Nephron (organoid): ENCODE measurements at regions not wholly inside any gene's neighbourhood (a gene's known extent, or its start where the extent isn't known, plus 50 kb on each side); places are given as distances from the start of the nearest gene placed in this dataset.
"Not testable (repeated sequence)": the region's sequence is repeated elsewhere in the genome, so short reads cannot be mapped to it uniquely, and the experiment has no call there.

Source experiments
- H3K27ac Mint-ChIP-seq, 3 experiments: 2 replicates each; pipeline ENCODE4 v1.8.0; 2020; ENCODE audit warnings: mixed read lengths in 3 of 3, mild to moderate bottlenecking in 2 of 3, moderate library complexity in 1 of 3
- H3K27me3 Mint-ChIP-seq: 2 replicates; pipeline ENCODE4 v1.8.0; 2021; ENCODE audit warnings: low read depth, mild to moderate bottlenecking, moderate library complexity, mixed read lengths
- H3K36me3 Mint-ChIP-seq: 2 replicates; pipeline ENCODE4 v1.8.0; 2020; ENCODE audit warnings: low read depth, mixed read lengths
- H3K4me1 Mint-ChIP-seq: 2 replicates; pipeline ENCODE4 v1.8.0; 2020; ENCODE audit warnings: mixed read lengths
- H3K4me3 Mint-ChIP-seq, 3 experiments: 2 replicates each; pipeline ENCODE4 v1.8.0; 2020; ENCODE audit warnings: mild to moderate bottlenecking in 3 of 3, mixed read lengths in 3 of 3, moderate library complexity in 2 of 3
- H3K9me3 Mint-ChIP-seq: 2 replicates; pipeline ENCODE4 v1.8.0; 2020; ENCODE audit warnings: mixed read lengths
- TF ChIP-seq, protein P1 (sequence below), 3 experiments: fragments of 200-600 bp; sonication (generic); IDR thresholded peaks; one replicate each; pipeline ENCODE4 v1.5.0; 2021; ENCODE audit warnings: antibody characterized with exemption in 3 of 3; ENCODE audit not compliant: unreplicated experiment in 3 of 3

DNA sequence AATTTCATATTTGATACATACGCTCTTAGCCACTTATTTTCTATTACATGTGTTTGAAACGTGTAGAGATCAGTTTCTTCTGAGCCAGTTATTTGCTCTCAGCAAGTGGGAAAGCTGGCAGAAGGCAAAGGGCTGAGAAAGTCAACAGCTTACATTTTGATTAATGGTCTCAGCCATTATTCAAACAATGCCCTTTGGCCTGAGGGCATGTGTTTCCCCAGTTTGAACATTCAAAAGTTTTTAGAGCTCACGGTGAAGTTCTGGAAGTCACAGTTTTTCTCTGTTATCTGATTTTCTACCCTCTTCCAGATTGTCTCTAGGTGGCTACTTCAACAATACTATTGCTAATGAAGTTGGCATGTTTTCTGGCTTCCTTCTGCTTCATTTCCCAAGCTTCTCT is 591.8 kb upstream of the CPEB2 start:
- TF ChIP-seq, protein P1, sequence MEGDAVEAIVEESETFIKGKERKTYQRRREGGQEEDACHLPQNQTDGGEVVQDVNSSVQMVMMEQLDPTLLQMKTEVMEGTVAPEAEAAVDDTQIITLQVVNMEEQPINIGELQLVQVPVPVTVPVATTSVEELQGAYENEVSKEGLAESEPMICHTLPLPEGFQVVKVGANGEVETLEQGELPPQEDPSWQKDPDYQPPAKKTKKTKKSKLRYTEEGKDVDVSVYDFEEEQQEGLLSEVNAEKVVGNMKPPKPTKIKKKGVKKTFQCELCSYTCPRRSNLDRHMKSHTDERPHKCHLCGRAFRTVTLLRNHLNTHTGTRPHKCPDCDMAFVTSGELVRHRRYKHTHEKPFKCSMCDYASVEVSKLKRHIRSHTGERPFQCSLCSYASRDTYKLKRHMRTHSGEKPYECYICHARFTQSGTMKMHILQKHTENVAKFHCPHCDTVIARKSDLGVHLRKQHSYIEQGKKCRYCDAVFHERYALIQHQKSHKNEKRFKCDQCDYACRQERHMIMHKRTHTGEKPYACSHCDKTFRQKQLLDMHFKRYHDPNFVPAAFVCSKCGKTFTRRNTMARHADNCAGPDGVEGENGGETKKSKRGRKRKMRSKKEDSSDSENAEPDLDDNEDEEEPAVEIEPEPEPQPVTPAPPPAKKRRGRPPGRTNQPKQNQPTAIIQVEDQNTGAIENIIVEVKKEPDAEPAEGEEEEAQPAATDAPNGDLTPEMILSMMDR (IDR thresholded peaks at IDR 0.05; ENCODE audit: unreplicated experiment in 3 of 3): no peak
- Mint-ChIP-seq H3K4me1 (no peaks in the 10 kb centered on the region), H3K27ac (no peak overlapping the region), H3K9me3 (no peaks in the 10 kb centered on the region), H3K36me3 (no peaks in the 10 kb centered on the region), H3K27me3 (no peaks in the 10 kb centered on the region), H3K4me3 (no peak overlapping the region)

DNA sequence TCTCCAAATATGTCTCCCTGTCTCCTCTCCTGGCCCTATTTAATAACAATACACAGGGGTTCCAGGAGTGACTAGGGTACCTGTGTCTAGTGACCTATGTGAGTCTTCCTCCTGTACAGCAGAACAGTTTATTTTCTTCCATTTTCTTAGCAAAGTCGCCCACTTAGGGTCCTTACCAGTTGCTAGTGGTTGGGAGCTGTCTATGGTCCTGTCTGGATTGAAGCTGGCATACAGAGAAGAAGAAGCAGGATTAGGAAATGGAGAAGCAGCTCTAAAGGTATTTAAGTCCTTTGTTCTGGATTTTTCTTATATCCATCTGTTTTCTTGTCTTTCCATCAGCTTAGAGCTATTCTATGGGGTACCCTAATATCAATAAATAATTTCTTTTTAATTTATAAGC is 587.1 kb upstream of the CPEB2 start:
- Mint-ChIP-seq H3K36me3 (no peaks in the 10 kb centered on the region), H3K4me3 (no peak overlapping the region), H3K27ac (no peak overlapping the region), H3K4me1 (no peaks in the 10 kb centered on the region), H3K9me3 (no peaks in the 10 kb centered on the region), H3K27me3 (no peaks in the 10 kb centered on the region)
- TF ChIP-seq, protein P1 (IDR thresholded peaks at IDR 0.05; ENCODE audit: unreplicated experiment in 3 of 3): no peak

DNA sequence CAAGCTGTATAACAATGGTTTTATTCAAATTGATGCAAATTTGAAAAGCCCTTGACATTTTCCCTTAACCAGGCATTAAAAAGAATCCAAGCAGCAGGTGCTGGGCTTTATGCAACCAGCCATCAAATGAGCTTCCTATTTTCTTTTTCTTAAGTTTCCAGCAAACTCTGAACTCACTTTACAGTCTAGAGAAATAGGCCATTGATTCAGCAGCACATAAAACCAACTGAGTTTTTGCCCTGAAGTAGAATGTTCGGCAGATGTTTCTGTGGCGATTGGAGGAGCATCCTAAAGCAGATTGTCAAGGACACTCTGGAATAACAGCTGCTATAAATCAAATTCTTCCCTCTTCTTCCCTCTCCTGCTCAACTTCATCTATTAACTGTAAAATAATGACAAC is 582.8 kb upstream of the CPEB2 start:
- TF ChIP-seq, protein P1 (IDR thresholded peaks at IDR 0.05; ENCODE audit: unreplicated experiment in 3 of 3): no peak
- no peaks in the 10 kb centered on the region for H3K27me3 Mint-ChIP-seq
- no peaks in the 10 kb centered on the region for H3K4me1 Mint-ChIP-seq
- H3K9me3 Mint-ChIP-seq: peaks cover 12% of the 10 kb centered on the region
- H3K4me3 Mint-ChIP-seq: no peak overlapping the region
- H3K27ac Mint-ChIP-seq: no peak overlapping the region
- no peaks in the 10 kb centered on the region for H3K36me3 Mint-ChIP-seq

DNA sequence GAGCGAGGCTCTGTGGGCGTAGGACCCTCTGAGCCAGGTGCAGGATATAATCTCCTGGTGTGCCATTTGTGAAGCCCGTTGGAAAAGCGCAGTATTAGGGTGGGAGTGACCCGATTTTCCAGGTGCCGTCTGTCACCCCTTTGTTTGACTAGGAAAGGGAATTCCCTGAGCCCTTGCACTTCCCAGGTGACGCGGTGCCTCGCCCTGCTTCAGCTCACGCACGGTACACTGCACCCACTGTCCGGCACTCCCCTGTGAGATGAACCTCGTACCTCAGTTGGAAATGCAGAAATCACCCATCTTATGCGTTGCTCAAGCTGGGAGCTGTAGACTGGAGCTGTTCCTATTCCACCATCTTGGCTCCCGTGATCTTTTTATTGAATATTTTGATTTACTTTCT is 576.0 kb upstream of the CPEB2 start:
- H3K4me1 Mint-ChIP-seq, H3K27ac Mint-ChIP-seq, H3K27me3 Mint-ChIP-seq, H3K4me3 Mint-ChIP-seq, H3K36me3 Mint-ChIP-seq: not testable (repeated sequence)
- H3K9me3 Mint-ChIP-seq: peaks cover 24% of the 10 kb centered on the region

DNA sequence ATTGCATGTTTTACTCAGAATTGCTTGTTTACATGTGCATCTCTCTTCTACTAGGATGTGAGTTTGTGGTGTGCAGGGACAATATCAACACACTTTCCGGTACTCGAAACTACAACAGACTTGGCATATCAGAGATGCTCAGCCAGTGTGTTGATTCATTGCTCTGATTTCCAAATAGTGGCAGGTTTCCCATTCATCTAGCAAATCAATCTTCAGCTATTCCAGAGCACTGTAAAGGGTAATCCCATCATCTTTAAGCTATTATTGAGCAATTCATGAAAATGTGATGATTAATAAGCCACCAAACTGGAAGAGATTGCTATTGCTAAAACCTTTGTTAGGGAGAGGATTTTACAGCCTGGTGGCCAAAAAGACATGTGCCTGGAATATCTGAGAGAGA is 574.2 kb upstream of the CPEB2 start:
- TF ChIP-seq, protein P1 (IDR thresholded peaks at IDR 0.05; ENCODE audit: unreplicated experiment in 3 of 3): no peak

DNA sequence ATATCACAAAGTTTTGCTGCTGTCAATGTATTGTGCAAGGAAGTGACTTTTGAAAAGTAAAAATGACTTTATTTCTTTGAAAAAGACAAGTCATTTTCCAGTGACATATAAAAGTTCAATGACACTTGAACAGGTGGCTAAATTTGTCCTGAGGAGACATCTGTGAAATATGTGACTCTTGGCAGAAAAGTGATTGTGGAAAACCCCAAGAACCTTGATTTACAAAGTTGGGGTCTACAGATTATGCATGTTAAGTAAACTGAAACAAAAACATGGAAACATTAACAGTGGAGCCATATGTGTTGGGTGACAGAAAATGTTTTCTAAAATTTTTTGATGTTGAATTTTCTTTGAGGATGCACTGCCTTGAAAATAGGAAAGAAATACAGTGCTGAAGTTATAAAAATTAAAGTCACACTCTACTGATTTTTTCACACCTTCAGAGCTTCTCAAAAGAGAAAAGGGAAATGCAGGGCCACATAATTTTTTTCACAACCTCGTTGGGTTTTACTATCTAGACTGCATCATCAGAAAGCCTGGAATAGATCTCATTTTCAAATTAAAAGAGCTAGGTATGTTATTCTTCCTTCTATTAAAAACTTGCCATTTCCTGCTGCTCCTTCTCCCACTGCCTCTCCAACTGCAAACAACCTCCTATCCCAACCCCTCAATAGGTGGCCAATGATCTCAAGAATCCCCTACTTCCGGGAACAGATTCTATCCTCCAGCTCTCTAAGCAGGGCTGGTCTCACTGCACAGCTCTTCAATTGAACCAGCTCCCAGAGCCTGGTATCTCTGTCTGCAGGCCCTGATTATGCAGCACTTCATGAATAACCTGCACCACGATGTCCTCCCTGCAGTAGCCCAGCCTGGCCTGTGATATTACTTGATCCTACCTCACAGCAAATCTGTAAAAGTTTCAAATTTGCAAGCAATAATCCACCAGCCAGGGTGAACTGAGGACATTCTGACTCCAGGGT is 570.8 kb upstream of the CPEB2 start:
- H3K4me3 Mint-ChIP-seq: no peak overlapping the region
- H3K27me3 Mint-ChIP-seq: peaks cover 5% of the 10 kb centered on the region
- H3K4me1 Mint-ChIP-seq: no peaks in the 10 kb centered on the region
- H3K9me3 Mint-ChIP-seq: peaks cover 9% of the 10 kb centered on the region
- no peak overlapping the region for H3K27ac Mint-ChIP-seq
- H3K36me3 Mint-ChIP-seq: no peaks in the 10 kb centered on the region
- TF ChIP-seq, protein P1 (IDR thresholded peaks at IDR 0.05; ENCODE audit: unreplicated experiment in 3 of 3): no peak

More for the DNA sequence above, 574.2 kb upstream of the CPEB2 start:
- Mint-ChIP-seq H3K36me3 (no peaks in the 10 kb centered on the region), H3K27me3 (peaks cover 5% of the 10 kb centered on the region), H3K9me3 (peaks cover 15% of the 10 kb centered on the region), H3K4me3 (no peak overlapping the region), H3K4me1 (no peaks in the 10 kb centered on the region), H3K27ac (no peak overlapping the region)
